Caco-2 (cell line): ENCODE measurements at regions not wholly inside any gene's neighbourhood (a gene's known extent, or its start where the extent isn't known, plus 50 kb on each side); places are given as distances from the start of the nearest gene placed in this dataset.
"Not testable (repeated sequence)": the region's sequence is repeated elsewhere in the genome, so short reads cannot be mapped to it uniquely, and the experiment has no call there.

Experiments used
- BruUV-seq: library from RNA; stranded (reverse); fragments of 400-500 nt; replicated peaks from 2 replicates; lab custom pipeline; 2021; lab: Mats Ljungman, UMichigan
- CTCF ChIA-PET: fragments of 300-600 bp; sonication (Branson Sonifier 250); formaldehyde crosslinking; loops from one replicate; lab custom pipeline; 2022; ENCODE audit warnings: antibody characterized with exemption; lab: Charles Lee
- POLR2A ChIA-PET: fragments of 300-600 bp; sonication (Branson Sonifier 250); formaldehyde crosslinking; loops from one replicate; lab custom pipeline; 2022; ENCODE audit warnings: antibody characterized with exemption; lab: Charles Lee
- DNase-seq, 2 experiments: peaks; one replicate each; pipeline versions ENCODE4 v3.0.0 to v3.0.0-alpha.2; 2020 to 2022
- H3K27me3 ChIP-seq: replicated peaks from 2 replicates; pipeline ENCODE4 v1.6.0; 2011; ENCODE audit warnings: low read length; ENCODE audit not compliant: control insufficient read depth, insufficient read depth
- H3K36me3 ChIP-seq: 2 replicates; pipeline ENCODE4 v1.5.1; 2011; ENCODE audit warnings: low read length; ENCODE audit not compliant: control insufficient read depth, insufficient read depth
- H3K4me1 ChIP-seq: fragments of 250-450 bp; sonication (Bioruptor Pico); 2 replicates; pipeline ENCODE4 v1.5.1; 2020; ENCODE audit warnings: mild to moderate bottlenecking
- H3K4me3 ChIP-seq: 2 replicates; pipeline ENCODE4 v1.5.1; 2011; ENCODE audit warnings: low read depth, mild to moderate bottlenecking, control low read depth, low read length
- H3K9me3 ChIP-seq: fragments of 250-450 bp; sonication (Bioruptor Pico); 2 replicates; pipeline ENCODE4 v1.5.1; 2020; ENCODE audit warnings: mild to moderate bottlenecking, moderate library complexity
- H3K27ac Mint-ChIP-seq: one replicate; pipeline ENCODE4 v1.8.0; 2022; ENCODE audit warnings: mixed read lengths; ENCODE audit not compliant: unreplicated experiment
- H3K27me3 Mint-ChIP-seq: one replicate; pipeline ENCODE4 v1.8.0; 2022; ENCODE audit warnings: mixed read lengths; ENCODE audit not compliant: insufficient read depth, unreplicated experiment
- H3K36me3 Mint-ChIP-seq: one replicate; pipeline ENCODE4 v1.8.0; 2022; ENCODE audit warnings: mild to moderate bottlenecking, mixed read lengths; ENCODE audit not compliant: insufficient read depth, unreplicated experiment
- H3K4me1 Mint-ChIP-seq: one replicate; pipeline ENCODE4 v1.8.0; 2022; ENCODE audit warnings: low read depth, mixed read lengths; ENCODE audit not compliant: unreplicated experiment
- H3K4me3 Mint-ChIP-seq: one replicate; pipeline ENCODE4 v1.8.0; 2022; ENCODE audit warnings: mild to moderate bottlenecking, moderate library complexity, mixed read lengths; ENCODE audit not compliant: unreplicated experiment
- H3K9me3 Mint-ChIP-seq: one replicate; pipeline ENCODE4 v1.8.0; 2022; ENCODE audit warnings: mixed read lengths; ENCODE audit not compliant: unreplicated experiment
- intact Hi-C: fragments of 100-400 bp; cut with micrococcal nuclease; formaldehyde crosslinking; loops from one replicate; pipeline ENCODE4 v1.10.0; 2022; ENCODE audit not compliant: unreplicated experiment
- TF ChIP-seq, protein P1 (sequence below), 2 experiments: fragments of 200-600 bp in 1 of 2; IDR thresholded peaks; 1 replicate in 1 of 2; 2 replicates in 1 of 2; pipeline versions ENCODE4 v1.5.1 to v1.8.0; 2011 to 2022; ENCODE audit warnings: antibody characterized with exemption in 1 of 2, control low read depth in 1 of 2, inconsistent platforms in 1 of 2, low read depth in 1 of 2, low read length in 1 of 2, mild to moderate bottlenecking in 1 of 2, moderate library complexity in 1 of 2; ENCODE audit not compliant: insufficient read depth in 1 of 2, severe bottlenecking in 1 of 2, unreplicated experiment in 1 of 2

GRCh38 chr4:25506032-25506571, 129.0 kb downstream of the ANAPC4 start:
- H3K9me3 Mint-ChIP-seq = no peaks in the 10 kb centered on the region
- DNase-seq = no peak
- no peak overlapping the region for H3K27ac Mint-ChIP-seq
- BruUV-seq = no TSS peak
- H3K9me3 ChIP-seq = no peaks in the 10 kb centered on the region
- no peaks in the 10 kb centered on the region for H3K4me1 Mint-ChIP-seq
- H3K36me3 Mint-ChIP-seq = no peaks in the 10 kb centered on the region
- H3K4me3 Mint-ChIP-seq = no peak overlapping the region
- H3K4me3 ChIP-seq = no peak overlapping the region
- intact Hi-C loops = loop anchor here (10.0 kb wide), 1 partner anchor 259 kb away; no protein-coding TSS in a partner anchor
- H3K36me3 ChIP-seq = no peaks in the 10 kb centered on the region
- ChIA-PET CTCF (no interaction called here), POLR2A (no interaction called here)
- TF ChIP-seq, protein P1, sequence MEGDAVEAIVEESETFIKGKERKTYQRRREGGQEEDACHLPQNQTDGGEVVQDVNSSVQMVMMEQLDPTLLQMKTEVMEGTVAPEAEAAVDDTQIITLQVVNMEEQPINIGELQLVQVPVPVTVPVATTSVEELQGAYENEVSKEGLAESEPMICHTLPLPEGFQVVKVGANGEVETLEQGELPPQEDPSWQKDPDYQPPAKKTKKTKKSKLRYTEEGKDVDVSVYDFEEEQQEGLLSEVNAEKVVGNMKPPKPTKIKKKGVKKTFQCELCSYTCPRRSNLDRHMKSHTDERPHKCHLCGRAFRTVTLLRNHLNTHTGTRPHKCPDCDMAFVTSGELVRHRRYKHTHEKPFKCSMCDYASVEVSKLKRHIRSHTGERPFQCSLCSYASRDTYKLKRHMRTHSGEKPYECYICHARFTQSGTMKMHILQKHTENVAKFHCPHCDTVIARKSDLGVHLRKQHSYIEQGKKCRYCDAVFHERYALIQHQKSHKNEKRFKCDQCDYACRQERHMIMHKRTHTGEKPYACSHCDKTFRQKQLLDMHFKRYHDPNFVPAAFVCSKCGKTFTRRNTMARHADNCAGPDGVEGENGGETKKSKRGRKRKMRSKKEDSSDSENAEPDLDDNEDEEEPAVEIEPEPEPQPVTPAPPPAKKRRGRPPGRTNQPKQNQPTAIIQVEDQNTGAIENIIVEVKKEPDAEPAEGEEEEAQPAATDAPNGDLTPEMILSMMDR (IDR thresholded peaks at IDR 0.05; ENCODE audit: insufficient read depth in 1 of 2, low read depth in 1 of 2, low read length in 1 of 2, severe bottlenecking in 1 of 2, unreplicated experiment in 1 of 2) = no peak
- H3K27me3 Mint-ChIP-seq = no peaks in the 10 kb centered on the region
- H3K4me1 ChIP-seq = no peaks in the 10 kb centered on the region
- H3K27me3 ChIP-seq = no peaks in the 10 kb centered on the region; the same call in 1 of the 2 replicates

DNA sequence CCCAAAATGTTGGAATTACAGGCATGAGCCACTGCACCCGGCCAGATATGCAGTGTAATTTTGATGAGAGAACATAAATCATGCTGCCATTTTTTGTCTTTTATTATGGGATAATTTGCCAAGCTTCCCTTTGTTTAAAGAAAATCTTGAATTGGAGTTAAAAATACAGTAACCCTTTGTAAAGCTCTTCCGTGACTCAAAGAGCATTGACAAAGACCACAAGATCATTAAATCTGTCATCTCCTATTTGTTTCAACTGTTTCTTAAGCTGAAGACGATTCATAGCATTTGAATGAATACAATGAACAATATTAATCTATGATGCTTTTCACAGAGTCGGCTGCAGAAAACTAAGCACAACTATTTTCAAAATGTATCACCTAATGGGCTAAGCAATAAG, 132.6 kb downstream of the ANAPC4 start:
- no peaks in the 10 kb centered on the region for H3K9me3 ChIP-seq
- H3K27me3 Mint-ChIP-seq = no peaks in the 10 kb centered on the region
- H3K4me1 ChIP-seq = no peaks in the 10 kb centered on the region
- H3K4me1 Mint-ChIP-seq = no peaks in the 10 kb centered on the region
- no peaks in the 10 kb centered on the region for H3K27me3 ChIP-seq
- CTCF ChIA-PET = no interaction called here
- no peaks in the 10 kb centered on the region for H3K9me3 Mint-ChIP-seq
- POLR2A ChIA-PET = no interaction called here
- no peak overlapping the region for H3K4me3 ChIP-seq
- BruUV-seq = no TSS peak
- H3K36me3 ChIP-seq = no peaks in the 10 kb centered on the region
- no peak overlapping the region for H3K4me3 Mint-ChIP-seq
- H3K36me3 Mint-ChIP-seq = no peaks in the 10 kb centered on the region
- TF ChIP-seq, protein P1 (IDR thresholded peaks at IDR 0.05; ENCODE audit: insufficient read depth in 1 of 2, low read depth in 1 of 2, low read length in 1 of 2, severe bottlenecking in 1 of 2, unreplicated experiment in 1 of 2) = no peak
- DNase-seq = no peak
- no peak overlapping the region for H3K27ac Mint-ChIP-seq
- intact Hi-C loops = loop anchor here (10.0 kb wide), 1 partner anchor 255 kb away; no protein-coding TSS in a partner anchor

DNA sequence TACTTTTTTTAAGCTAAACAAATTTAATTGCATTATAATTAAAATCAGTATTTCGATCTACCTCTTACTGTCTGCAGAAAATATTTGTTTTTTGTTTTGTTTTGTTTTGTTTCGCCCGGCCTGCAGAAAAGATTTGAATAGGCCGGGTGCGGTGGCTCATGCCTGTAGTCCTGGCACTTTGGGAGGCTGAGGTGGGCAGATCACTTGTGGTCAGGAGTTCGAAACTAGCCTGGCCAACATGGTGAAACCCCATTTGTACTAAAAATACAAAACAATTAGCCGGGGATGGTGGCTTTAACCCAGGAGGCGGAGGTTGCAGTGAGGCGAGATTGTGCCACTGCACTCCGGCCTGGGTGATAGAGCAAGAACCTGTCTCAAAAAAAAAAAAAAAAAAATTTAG, 134.8 kb downstream of the ANAPC4 start:
- H3K27me3 ChIP-seq, H3K4me1 Mint-ChIP-seq, H3K27me3 Mint-ChIP-seq, H3K36me3 ChIP-seq, CTCF ChIA-PET, H3K27ac Mint-ChIP-seq, H3K9me3 ChIP-seq, POLR2A ChIA-PET, H3K4me1 ChIP-seq, H3K9me3 Mint-ChIP-seq, H3K4me3 ChIP-seq, H3K36me3 Mint-ChIP-seq, DNase-seq, intact Hi-C loops, BruUV-seq, H3K4me3 Mint-ChIP-seq: not testable (repeated sequence)
